ENCODE measurements at regions not wholly inside any gene's neighbourhood (a gene's known extent, or its start where the extent isn't known, plus 50 kb on each side); places are given as distances from the start of the nearest gene placed in this dataset.
"Not testable (repeated sequence)": the region's sequence is repeated elsewhere in the genome, so short reads cannot be mapped to it uniquely, and the experiment has no call there.

DNA sequence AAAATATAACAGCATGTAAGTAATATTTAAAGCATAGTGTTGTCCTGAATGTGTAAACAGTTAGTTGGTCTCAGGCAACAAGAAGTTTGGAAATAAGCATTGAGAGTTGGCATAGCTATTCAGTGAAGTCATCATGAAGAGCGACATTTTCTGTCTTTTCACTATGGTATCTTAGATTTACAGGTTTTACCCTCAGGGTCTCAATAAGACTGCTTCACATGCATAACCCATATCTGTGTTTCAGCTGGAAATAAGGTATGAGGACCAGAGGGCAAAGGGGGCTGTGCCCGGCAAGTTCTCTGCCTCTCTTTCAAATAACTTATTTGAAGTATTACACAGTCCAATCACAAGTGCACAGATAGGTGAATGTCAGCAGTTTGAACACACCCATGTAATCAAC is 290.2 kb upstream of the CNTN3 start:
- 80 to 94% methylated on average over 2 of the region's 2 CpGs for WGBS, 2 donors
- no peaks in the 10 kb centered on the region for H3K4me1 ChIP-seq
- H3K36me3 ChIP-seq (ENCODE audit: low read depth, missing control alignments): no peaks in the 10 kb centered on the region
- no peak for DNase-seq
- H3K4me3 ChIP-seq: no peak overlapping the region
- TF ChIP-seq, protein P1, sequence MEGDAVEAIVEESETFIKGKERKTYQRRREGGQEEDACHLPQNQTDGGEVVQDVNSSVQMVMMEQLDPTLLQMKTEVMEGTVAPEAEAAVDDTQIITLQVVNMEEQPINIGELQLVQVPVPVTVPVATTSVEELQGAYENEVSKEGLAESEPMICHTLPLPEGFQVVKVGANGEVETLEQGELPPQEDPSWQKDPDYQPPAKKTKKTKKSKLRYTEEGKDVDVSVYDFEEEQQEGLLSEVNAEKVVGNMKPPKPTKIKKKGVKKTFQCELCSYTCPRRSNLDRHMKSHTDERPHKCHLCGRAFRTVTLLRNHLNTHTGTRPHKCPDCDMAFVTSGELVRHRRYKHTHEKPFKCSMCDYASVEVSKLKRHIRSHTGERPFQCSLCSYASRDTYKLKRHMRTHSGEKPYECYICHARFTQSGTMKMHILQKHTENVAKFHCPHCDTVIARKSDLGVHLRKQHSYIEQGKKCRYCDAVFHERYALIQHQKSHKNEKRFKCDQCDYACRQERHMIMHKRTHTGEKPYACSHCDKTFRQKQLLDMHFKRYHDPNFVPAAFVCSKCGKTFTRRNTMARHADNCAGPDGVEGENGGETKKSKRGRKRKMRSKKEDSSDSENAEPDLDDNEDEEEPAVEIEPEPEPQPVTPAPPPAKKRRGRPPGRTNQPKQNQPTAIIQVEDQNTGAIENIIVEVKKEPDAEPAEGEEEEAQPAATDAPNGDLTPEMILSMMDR (IDR thresholded peaks at IDR 0.05): no peak
- no peak for TF ChIP-seq POLR2A (IDR thresholded peaks at IDR 0.05)
- intact Hi-C loops (cut with DNase I; ENCODE audit: low total_unique reads): no loop called here
- no peaks in the 10 kb centered on the region for H3K27me3 ChIP-seq
- no peak overlapping the region for H3K27ac ChIP-seq
- H3K9me3 ChIP-seq: no peaks in the 10 kb centered on the region

DNA sequence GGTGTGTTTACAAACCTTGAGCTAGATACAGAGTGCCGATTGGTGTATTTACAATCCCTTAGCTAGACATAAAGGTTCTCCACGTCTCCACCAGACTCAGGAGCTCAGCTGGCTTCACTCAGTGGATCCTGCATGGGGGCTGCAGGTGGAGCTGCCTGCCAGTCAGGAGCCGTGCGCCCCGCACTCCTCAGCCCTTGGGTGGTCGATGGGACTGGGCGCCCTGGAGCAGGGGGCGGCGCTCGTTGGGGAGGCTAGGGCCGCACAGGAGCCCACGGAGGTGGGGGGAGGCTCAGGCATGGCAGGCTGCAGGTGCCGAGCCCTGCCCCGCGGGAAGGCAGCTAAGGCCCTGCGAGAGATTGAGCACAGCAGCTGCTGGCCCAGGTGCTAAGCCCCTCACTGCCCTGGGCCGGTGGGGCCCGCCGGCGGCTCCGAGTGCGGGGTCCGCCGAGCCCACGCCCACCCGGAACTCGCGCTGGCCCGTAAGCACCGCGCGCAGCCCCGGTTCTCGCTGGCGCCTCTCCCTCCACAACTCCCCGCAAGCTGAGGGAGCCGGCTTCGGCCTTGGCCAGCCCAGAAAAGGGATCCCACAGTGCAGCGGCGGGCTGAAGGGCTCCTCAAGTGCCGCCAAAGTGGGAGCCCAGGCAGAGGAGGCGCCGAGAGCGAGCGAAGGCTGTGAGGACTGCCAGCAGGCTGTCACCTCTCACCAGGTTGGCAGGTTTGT is 285.5 kb upstream of the CNTN3 start:
- H3K9me3 ChIP-seq; H3K36me3 ChIP-seq (ENCODE audit: low read depth, missing control alignments); H3K4me1 ChIP-seq; H3K27ac ChIP-seq; H3K27me3 ChIP-seq; intact Hi-C loops (cut with DNase I; ENCODE audit: low total_unique reads): not testable (repeated sequence)
- peak; percentile 28 for DNase-seq
- H3K4me3 ChIP-seq: peak overlapping the region; percentile 25 to 41
- WGBS, 2 donors: 63 to 67% methylated on average over 6 to 39 of the region's 45 CpGs

DNA sequence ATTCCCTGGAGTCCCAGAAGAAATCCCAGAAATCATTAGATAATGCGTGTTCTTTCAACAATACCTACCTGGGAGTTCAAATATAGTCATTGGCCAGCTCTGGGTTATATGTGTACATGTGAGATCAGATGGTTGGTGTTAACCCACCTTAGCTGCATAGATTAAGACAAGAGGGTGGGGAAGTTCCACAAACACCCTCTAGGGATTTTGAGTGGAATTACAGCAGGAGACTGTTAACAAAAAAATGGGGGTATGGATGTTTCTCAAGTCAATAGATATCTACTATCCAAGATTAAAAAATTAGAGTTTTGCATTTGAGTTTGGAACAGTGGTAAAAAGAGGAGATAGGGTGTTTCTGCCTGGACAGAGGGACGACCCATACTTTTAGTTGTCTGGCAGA is 282.5 kb upstream of the CNTN3 start:
- WGBS, 2 donors: 67 to 77% methylated on average over 2 of the region's 2 CpGs
- DNase-seq: no peak

DNA sequence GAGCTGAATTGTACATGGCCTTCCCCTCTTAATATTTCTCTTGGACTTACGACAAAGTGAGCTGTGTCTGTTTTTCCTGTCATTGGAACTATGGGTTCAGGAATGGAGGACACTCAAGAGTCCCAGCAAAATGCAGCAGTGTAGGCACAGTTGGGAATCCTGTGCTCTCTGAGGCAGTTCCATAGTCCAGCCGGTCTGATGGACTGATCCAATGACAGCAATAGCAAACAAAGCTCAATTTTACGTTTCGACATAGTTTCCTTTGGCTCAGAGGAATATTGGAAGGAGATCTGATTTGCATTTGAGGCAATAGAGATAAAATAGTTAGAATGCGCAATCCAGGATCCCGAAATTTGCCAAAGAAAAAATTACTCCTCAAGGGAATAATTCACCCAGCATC is 276.9 kb upstream of the CNTN3 start:
- intact Hi-C loops (cut with DNase I; ENCODE audit: low total_unique reads): no loop called here
- 89 to 96% methylated on average over 6 of the region's 6 CpGs for WGBS, 2 donors
- no peaks in the 10 kb centered on the region for H3K4me1 ChIP-seq
- no peak overlapping the region for H3K27ac ChIP-seq
- H3K27me3 ChIP-seq: no peaks in the 10 kb centered on the region
- no peak overlapping the region for H3K4me3 ChIP-seq
- no peaks in the 10 kb centered on the region for H3K36me3 ChIP-seq (ENCODE audit: low read depth, missing control alignments)
- no peak for DNase-seq
- TF ChIP-seq, protein P1 (IDR thresholded peaks at IDR 0.05): no peak
- TF ChIP-seq POLR2A (IDR thresholded peaks at IDR 0.05): no peak
- H3K9me3 ChIP-seq: no peaks in the 10 kb centered on the region

More for the DNA sequence above, 282.5 kb upstream of the CNTN3 start:
- no peak for TF ChIP-seq POLR2A (IDR thresholded peaks at IDR 0.05)
- TF ChIP-seq, protein P1 (IDR thresholded peaks at IDR 0.05): peak in 2 of 3 experiments; percentile 13 to 34
- H3K4me1 ChIP-seq: no peaks in the 10 kb centered on the region
- H3K4me3 ChIP-seq: no peak overlapping the region
- H3K27me3 ChIP-seq: no peaks in the 10 kb centered on the region
- H3K27ac ChIP-seq: no peak overlapping the region
- no peaks in the 10 kb centered on the region for H3K36me3 ChIP-seq (ENCODE audit: low read depth, missing control alignments)
- no peaks in the 10 kb centered on the region for H3K9me3 ChIP-seq
- intact Hi-C loops (cut with DNase I; ENCODE audit: low total_unique reads): no loop called here

DNA sequence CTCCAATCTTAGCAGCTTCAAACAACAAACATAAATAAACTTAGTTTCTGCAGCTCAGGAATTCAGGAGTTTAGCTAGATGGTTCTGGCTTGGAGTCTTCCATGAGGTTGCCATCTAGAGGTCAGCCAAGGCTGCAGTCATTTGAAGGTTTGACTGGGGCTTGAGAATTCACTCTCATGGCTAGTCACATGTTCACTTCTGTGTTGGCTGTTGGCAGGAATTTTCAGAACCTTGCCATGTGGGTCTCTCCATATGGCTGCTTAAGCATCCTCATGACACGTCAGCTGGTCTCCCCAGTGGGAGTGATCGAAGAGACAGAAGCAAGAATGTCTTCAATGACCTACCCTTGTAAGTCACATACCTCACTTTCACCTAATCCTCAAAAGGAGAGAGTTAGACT is 269.2 kb upstream of the CNTN3 start:
- no peak for TF ChIP-seq POLR2A (IDR thresholded peaks at IDR 0.05)
- TF ChIP-seq, protein P1 (IDR thresholded peaks at IDR 0.05): peak in 1 of 3 experiments; percentile 26
- DNase-seq: peak; percentile 32
- H3K9me3 ChIP-seq: no peaks in the 10 kb centered on the region
- intact Hi-C loops (cut with DNase I; ENCODE audit: low total_unique reads): no loop called here
- WGBS, 2 donors: 87 to 98% methylated on average over 2 of the region's 2 CpGs
- H3K36me3 ChIP-seq (ENCODE audit: low read depth, missing control alignments): no peaks in the 10 kb centered on the region
- H3K27me3 ChIP-seq: no peaks in the 10 kb centered on the region
- no peak overlapping the region for H3K4me3 ChIP-seq
- H3K27ac ChIP-seq: no peak overlapping the region
- H3K4me1 ChIP-seq: no peaks in the 10 kb centered on the region
